Panc1 (cell line): ENCODE measurements at regions not wholly inside any gene's neighbourhood (a gene's known extent, or its start where the extent isn't known, plus 50 kb on each side); places are given as distances from the start of the nearest gene placed in this dataset.

Source experiments
- ATAC-seq: fragments of 200-7000 bp; cut with Tn5 transposase; 2 replicates; pipeline ENCODE4 v1.9.1; 2020; ENCODE audit warnings: mild to moderate bottlenecking, moderate library complexity
- BruUV-seq: library from RNA; stranded (reverse); fragments of 400-500 nt; replicated peaks from 2 replicates; lab custom pipeline; 2021; lab: Mats Ljungman, UMichigan
- CTCF ChIA-PET: fragments of 300-600 bp; sonication (Branson Sonifier 250); formaldehyde crosslinking; loops from one replicate; lab custom pipeline; 2022; ENCODE audit warnings: antibody characterized with exemption; lab: Charles Lee
- POLR2A ChIA-PET: fragments of 300-600 bp; sonication (Branson Sonifier 250); formaldehyde crosslinking; loops from one replicate; lab custom pipeline; 2022; ENCODE audit warnings: antibody characterized with exemption; lab: Charles Lee
- DNase-seq: peaks from one replicate; pipeline ENCODE4 v3.0.0-alpha.2; 2010; ENCODE audit warnings: low read depth, low spot score
- H3K27ac ChIP-seq: 2 replicates; pipeline ENCODE4 v1.5.1; 2011; ENCODE audit warnings: mild to moderate bottlenecking, low read length, inconsistent platforms
- H3K27me3 ChIP-seq: fragments of 200-500 bp; sonication (Bioruptor generic); 2 replicates; pipeline ENCODE4 v1.6.0; 2014; ENCODE audit warnings: low read length, inconsistent platforms; ENCODE audit not compliant: control insufficient read depth, insufficient read depth
- H3K36me3 ChIP-seq: fragments of 200-500 bp; sonication (Bioruptor generic); 2 replicates; pipeline ENCODE4 v1.5.1; 2014; ENCODE audit warnings: inconsistent platforms, mild to moderate bottlenecking, low read length, moderate library complexity; ENCODE audit not compliant: control insufficient read depth, insufficient read depth
- H3K4me1 ChIP-seq: 2 replicates; pipeline ENCODE4 v1.5.1; 2011; ENCODE audit warnings: inconsistent platforms, mild to moderate bottlenecking, low read length, moderate library complexity; ENCODE audit not compliant: control insufficient read depth, insufficient read depth
- H3K4me3 ChIP-seq, 2 experiments: 2 replicates each; pipeline ENCODE4 v1.5.1; 2011 to 2012; ENCODE audit warnings: low read depth in 2 of 2, low read length in 2 of 2, mild to moderate bottlenecking in 2 of 2, inconsistent platforms in 1 of 2, moderate library complexity in 1 of 2
- H3K9me3 ChIP-seq: fragments of 200-500 bp; sonication (Bioruptor generic); 2 replicates; pipeline ENCODE4 v1.5.1; 2014; ENCODE audit warnings: low read depth, mild to moderate bottlenecking, inconsistent platforms, low read length, moderate library complexity; ENCODE audit not compliant: control insufficient read depth, insufficient read depth
- POLR2AphosphoS5 ChIP-seq: IDR thresholded peaks from 2 replicates; pipeline ENCODE4 v1.6.1; 2012; ENCODE audit warnings: mild to moderate bottlenecking, low read depth, low read length, moderate library complexity
- SIN3A ChIP-seq: IDR thresholded peaks from 2 replicates; pipeline ENCODE4 v1.6.1; 2012; ENCODE audit warnings: low read depth, mild to moderate bottlenecking, low read length, moderate library complexity, borderline replicate concordance; ENCODE audit not compliant: insufficient read depth
- TCF7L2 ChIP-seq: IDR thresholded peaks from 2 replicates; pipeline ENCODE4 v1.6.1; 2011; ENCODE audit warnings: mild to moderate bottlenecking, low read depth, low read length, inconsistent platforms
- in situ Hi-C: cut with HindIII; loops from 2 replicates; pipeline ENCODE4 v1.10.0; 2016; ENCODE audit warnings: low sequenced_read_pairs, low pct_unique_long_range_greater_than_20kb
- intact Hi-C: fragments of 100-400 bp; cut with micrococcal nuclease; formaldehyde crosslinking; loops from one replicate; pipeline ENCODE4 v1.10.0; 2022; ENCODE audit not compliant: unreplicated experiment
- TF ChIP-seq, protein P1 (sequence below), 2 experiments: IDR thresholded peaks; 2 replicates each; pipeline ENCODE4 v1.6.1; 2011 to 2012; ENCODE audit warnings: low read depth in 2 of 2, control low read depth in 1 of 2, low read length in 1 of 2, mild to moderate bottlenecking in 1 of 2, moderate library complexity in 1 of 2; ENCODE audit not compliant: insufficient read depth in 1 of 2
- TF ChIP-seq, protein P2 (sequence below): fragments of 450-650 bp; IDR thresholded peaks from 2 replicates; pipeline ENCODE4 v1.5.1; 2017; ENCODE audit warnings: mild to moderate bottlenecking

DNA sequence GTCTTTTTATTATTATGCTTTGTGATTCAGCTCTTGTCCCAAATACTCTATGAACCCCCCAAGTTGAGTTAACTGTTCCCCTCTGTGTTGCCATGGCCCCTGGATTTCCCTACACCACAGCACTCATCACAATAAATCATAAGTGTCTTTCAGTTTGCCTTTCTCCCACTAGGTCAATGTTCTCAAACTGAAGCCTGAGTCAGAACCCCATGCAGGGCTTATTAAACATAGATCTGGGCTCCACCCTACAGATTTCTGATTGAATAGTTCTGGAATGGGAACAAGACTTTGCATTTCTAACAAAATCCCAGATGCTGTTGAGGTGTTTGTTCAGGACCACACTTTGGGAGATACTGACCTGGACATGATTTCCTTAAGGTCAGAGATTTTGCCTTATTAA, 199.4 kb downstream of the TBX5 start:
- no peaks in the 10 kb centered on the region for H3K27me3 ChIP-seq
- in situ Hi-C loops: no loop called here
- no peaks in the 10 kb centered on the region for H3K9me3 ChIP-seq
- no peaks in the 10 kb centered on the region for H3K36me3 ChIP-seq
- no peak overlapping the region for H3K4me3 ChIP-seq
- CTCF ChIA-PET: no interaction called here
- intact Hi-C loops: no loop called here
- DNase-seq: no peak
- ATAC-seq: no peak
- TF ChIP-seq, protein P1, sequence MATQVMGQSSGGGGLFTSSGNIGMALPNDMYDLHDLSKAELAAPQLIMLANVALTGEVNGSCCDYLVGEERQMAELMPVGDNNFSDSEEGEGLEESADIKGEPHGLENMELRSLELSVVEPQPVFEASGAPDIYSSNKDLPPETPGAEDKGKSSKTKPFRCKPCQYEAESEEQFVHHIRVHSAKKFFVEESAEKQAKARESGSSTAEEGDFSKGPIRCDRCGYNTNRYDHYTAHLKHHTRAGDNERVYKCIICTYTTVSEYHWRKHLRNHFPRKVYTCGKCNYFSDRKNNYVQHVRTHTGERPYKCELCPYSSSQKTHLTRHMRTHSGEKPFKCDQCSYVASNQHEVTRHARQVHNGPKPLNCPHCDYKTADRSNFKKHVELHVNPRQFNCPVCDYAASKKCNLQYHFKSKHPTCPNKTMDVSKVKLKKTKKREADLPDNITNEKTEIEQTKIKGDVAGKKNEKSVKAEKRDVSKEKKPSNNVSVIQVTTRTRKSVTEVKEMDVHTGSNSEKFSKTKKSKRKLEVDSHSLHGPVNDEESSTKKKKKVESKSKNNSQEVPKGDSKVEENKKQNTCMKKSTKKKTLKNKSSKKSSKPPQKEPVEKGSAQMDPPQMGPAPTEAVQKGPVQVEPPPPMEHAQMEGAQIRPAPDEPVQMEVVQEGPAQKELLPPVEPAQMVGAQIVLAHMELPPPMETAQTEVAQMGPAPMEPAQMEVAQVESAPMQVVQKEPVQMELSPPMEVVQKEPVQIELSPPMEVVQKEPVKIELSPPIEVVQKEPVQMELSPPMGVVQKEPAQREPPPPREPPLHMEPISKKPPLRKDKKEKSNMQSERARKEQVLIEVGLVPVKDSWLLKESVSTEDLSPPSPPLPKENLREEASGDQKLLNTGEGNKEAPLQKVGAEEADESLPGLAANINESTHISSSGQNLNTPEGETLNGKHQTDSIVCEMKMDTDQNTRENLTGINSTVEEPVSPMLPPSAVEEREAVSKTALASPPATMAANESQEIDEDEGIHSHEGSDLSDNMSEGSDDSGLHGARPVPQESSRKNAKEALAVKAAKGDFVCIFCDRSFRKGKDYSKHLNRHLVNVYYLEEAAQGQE (IDR thresholded peaks at IDR 0.05; ENCODE audit: insufficient read depth in 1 of 2, low read depth in 2 of 2, low read length in 1 of 2): no peak
- H3K4me1 ChIP-seq: no peaks in the 10 kb centered on the region
- no TSS peak for BruUV-seq
- no peak overlapping the region for H3K27ac ChIP-seq
- POLR2A ChIA-PET: no interaction called here

DNA sequence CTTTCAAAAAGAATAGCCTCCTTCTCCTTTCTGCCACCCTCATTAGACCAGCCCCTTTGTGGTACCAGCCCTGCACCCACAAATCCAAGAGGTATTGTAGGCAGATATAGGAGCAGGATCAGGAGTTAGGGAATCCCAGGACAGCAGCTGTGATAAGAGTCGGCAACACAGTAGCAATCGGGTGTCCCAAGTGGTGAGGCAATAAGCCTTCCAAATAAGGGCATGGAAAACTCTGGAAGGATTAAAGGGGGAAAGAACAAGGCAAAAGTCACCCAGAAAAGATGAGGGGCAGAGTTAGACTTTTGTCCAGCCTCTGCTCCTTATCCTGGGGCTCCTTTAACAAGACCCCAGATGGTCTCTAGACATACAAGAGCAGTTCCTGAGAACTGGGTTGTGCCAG, 204.2 kb downstream of the TBX5 start:
- POLR2A ChIA-PET: no interaction called here
- TF ChIP-seq, protein P2, sequence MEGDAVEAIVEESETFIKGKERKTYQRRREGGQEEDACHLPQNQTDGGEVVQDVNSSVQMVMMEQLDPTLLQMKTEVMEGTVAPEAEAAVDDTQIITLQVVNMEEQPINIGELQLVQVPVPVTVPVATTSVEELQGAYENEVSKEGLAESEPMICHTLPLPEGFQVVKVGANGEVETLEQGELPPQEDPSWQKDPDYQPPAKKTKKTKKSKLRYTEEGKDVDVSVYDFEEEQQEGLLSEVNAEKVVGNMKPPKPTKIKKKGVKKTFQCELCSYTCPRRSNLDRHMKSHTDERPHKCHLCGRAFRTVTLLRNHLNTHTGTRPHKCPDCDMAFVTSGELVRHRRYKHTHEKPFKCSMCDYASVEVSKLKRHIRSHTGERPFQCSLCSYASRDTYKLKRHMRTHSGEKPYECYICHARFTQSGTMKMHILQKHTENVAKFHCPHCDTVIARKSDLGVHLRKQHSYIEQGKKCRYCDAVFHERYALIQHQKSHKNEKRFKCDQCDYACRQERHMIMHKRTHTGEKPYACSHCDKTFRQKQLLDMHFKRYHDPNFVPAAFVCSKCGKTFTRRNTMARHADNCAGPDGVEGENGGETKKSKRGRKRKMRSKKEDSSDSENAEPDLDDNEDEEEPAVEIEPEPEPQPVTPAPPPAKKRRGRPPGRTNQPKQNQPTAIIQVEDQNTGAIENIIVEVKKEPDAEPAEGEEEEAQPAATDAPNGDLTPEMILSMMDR: no peak
- TF ChIP-seq, protein P1 (IDR thresholded peaks at IDR 0.05; ENCODE audit: insufficient read depth in 1 of 2, low read depth in 2 of 2, low read length in 1 of 2): no peak
- TF ChIP-seq SIN3A: no peak
- no peak for TF ChIP-seq POLR2AphosphoS5
- TF ChIP-seq TCF7L2: no peak
- Histone ChIP-seq H3K36me3 (no peaks in the 10 kb centered on the region), H3K9me3 (no peaks in the 10 kb centered on the region), H3K4me3 (no peak overlapping the region), H3K27me3 (no peaks in the 10 kb centered on the region; the same call in 1 of the 2 replicates), H3K27ac (no peak overlapping the region), H3K4me1 (no peaks in the 10 kb centered on the region)
- intact Hi-C loops: no loop called here
- CTCF ChIA-PET: no interaction called here
- no TSS peak for BruUV-seq
- ATAC-seq: no peak
- in situ Hi-C loops: no loop called here
- no peak for DNase-seq
